B cell (primary cell): ENCODE measurements at regions not wholly inside any gene's neighbourhood (a gene's known extent, or its start where the extent isn't known, plus 50 kb on each side); places are given as distances from the start of the nearest gene placed in this dataset.

Experiments
- ATAC-seq: fragments of 200-7000 bp; cut with Tn5 transposase; one replicate; pipeline ENCODE4 v1.10.0; 2021; ENCODE audit warnings: low read depth, mild to moderate bottlenecking, moderate number of reproducible peaks, moderate library complexity
- CTCF ChIA-PET: fragments of 350-600 bp; sonication (Branson Sonifier 250); formaldehyde crosslinking; loops from one replicate; lab custom pipeline; 2021; ENCODE audit warnings: antibody characterized with exemption, inconsistent platforms; lab: Charles Lee
- POLR2A ChIA-PET: fragments of 350-600 bp; sonication (Branson Sonifier 250); formaldehyde crosslinking; loops from one replicate; lab custom pipeline; 2021; ENCODE audit warnings: antibody characterized with exemption; lab: Charles Lee
- DNase-seq: peaks from one replicate; pipeline ENCODE4 v3.0.0; 2013
- H2AFZ ChIP-seq: 2 replicates; pipeline ENCODE4 v1.6.1; 2012; ENCODE audit warnings: mild to moderate bottlenecking, low read depth, low read length; ENCODE audit not compliant: insufficient read depth, poor library complexity, severe bottlenecking
- H3K27ac ChIP-seq, 2 donors: 1 replicate in 1 of 2; 2 replicates in 1 of 2; pipeline ENCODE4 v1.5.1; 2012 to 2013; ENCODE audit warnings: low read length in 2 of 2, mild to moderate bottlenecking in 2 of 2, moderate library complexity in 1 of 2
- H3K27me3 ChIP-seq, 4 experiments: fragments of 200-600 bp in 1 of 4; sonication (generic) in 1 of 4; replicated peaks in 1 of 4; 1 replicate in 2 of 4; 2 replicates in 2 of 4; pipeline versions ENCODE4 v1.6.1 to v1.7.0; 2013 to 2016; ENCODE audit warnings: low read length in 3 of 4, mild to moderate bottlenecking in 2 of 4, mixed read lengths in 1 of 4, moderate library complexity in 1 of 4; ENCODE audit not compliant: insufficient read depth in 4 of 4, control insufficient read depth in 3 of 4; ENCODE audit errors: control extremely low read depth in 1 of 4
- H3K36me3 ChIP-seq, 2 experiments: replicated peaks in 1 of 2; 1 replicate in 1 of 2; 2 replicates in 1 of 2; pipeline versions ENCODE4 v1.6.1 to v1.7.1; 2013; ENCODE audit warnings: low read length in 1 of 2; ENCODE audit not compliant: insufficient read depth in 2 of 2, control insufficient read depth in 1 of 2; ENCODE audit errors: control extremely low read depth in 1 of 2, extremely low read depth in 1 of 2
- H3K4me1 ChIP-seq, 2 donors: fragments of 200-600 bp in 1 of 2; sonication (generic) in 1 of 2; 1 replicate in 1 of 2; 2 replicates in 1 of 2; pipeline versions ENCODE4 v1.5.1 to v1.6.1; 2013 to 2017; ENCODE audit warnings: low read length in 2 of 2; ENCODE audit not compliant: control insufficient read depth in 2 of 2, insufficient read depth in 2 of 2
- H3K4me2 ChIP-seq: replicated peaks from 2 replicates; pipeline ENCODE3; 2012; ENCODE audit warnings: mild to moderate bottlenecking, low read depth, low read length; ENCODE audit not compliant: poor library complexity, severe bottlenecking
- H3K4me3 ChIP-seq, 5 experiments: fragments of 200-600 bp in 1 of 5; sonication (generic) in 1 of 5; 1 replicate in 3 of 5; 2 replicates in 2 of 5; pipeline versions ENCODE4 v1.5.1 to v1.7.0; 2011 to 2016; ENCODE audit warnings: low read length in 4 of 5, mild to moderate bottlenecking in 4 of 5, low read depth in 2 of 5, control low read depth in 1 of 5, moderate library complexity in 1 of 5; ENCODE audit not compliant: insufficient read depth in 1 of 5; ENCODE audit errors: control extremely low read depth in 1 of 5, extremely low read depth in 1 of 5
- H3K79me2 ChIP-seq: fragments of 200-600 bp; sonication (generic); one replicate; pipeline ENCODE4 v1.6.0; 2016; ENCODE audit warnings: low read length; ENCODE audit not compliant: control insufficient read depth, insufficient read depth
- H3K9ac ChIP-seq: fragments of 200-600 bp; sonication (generic); 2 replicates; pipeline ENCODE4 v1.6.1; 2017; ENCODE audit warnings: mild to moderate bottlenecking, low read length, moderate library complexity
- H3K9me3 ChIP-seq, 3 donors: one replicate each; pipeline versions ENCODE4 v1.6.1 to v1.7.1; 2013; ENCODE audit warnings: low read length in 2 of 3; ENCODE audit not compliant: control insufficient read depth in 2 of 3, insufficient read depth in 1 of 3; ENCODE audit errors: control extremely low read depth in 1 of 3
- H4K20me1 ChIP-seq: 2 replicates; pipeline ENCODE4 v1.6.0; 2012; ENCODE audit warnings: mild to moderate bottlenecking, low read length; ENCODE audit not compliant: insufficient read depth, control insufficient read depth, poor library complexity, severe bottlenecking
- H3K27ac Mint-ChIP-seq: one replicate; pipeline ENCODE4 v1.8.0; 2021; ENCODE audit warnings: mixed read lengths
- H3K27me3 Mint-ChIP-seq: one replicate; pipeline ENCODE4 v1.8.0; 2021; ENCODE audit warnings: mixed read lengths
- H3K4me1 Mint-ChIP-seq: one replicate; pipeline ENCODE4 v1.8.0; 2021; ENCODE audit warnings: mixed read lengths
- H3K4me3 Mint-ChIP-seq: one replicate; pipeline ENCODE4 v1.8.0; 2021; ENCODE audit warnings: mixed read lengths
- H3K9me3 Mint-ChIP-seq: one replicate; pipeline ENCODE4 v1.8.0; 2022; ENCODE audit warnings: mixed read lengths; ENCODE audit not compliant: insufficient read depth
- CTCF ChIP-seq: fragments of 200-600 bp; IDR thresholded peaks from one replicate; pipeline ENCODE4 v1.8.0; 2022; ENCODE audit warnings: antibody characterized with exemption, mild to moderate bottlenecking
- EZH2 ChIP-seq: IDR thresholded peaks from 2 replicates; pipeline ENCODE4 v1.6.1; 2012; ENCODE audit warnings: borderline replicate concordance, low read depth, mild to moderate bottlenecking, moderate library complexity, low read length; ENCODE audit not compliant: insufficient read depth, poor library complexity, severe bottlenecking
- WGBS: methylation state at CpG from one replicate; pipeline ENCODE4 v1.1.5; 2013; ENCODE audit warnings: missing lambda C conversion rate; ENCODE audit not compliant: insufficient coverage; 5-methylcytosine and 5-hydroxymethylcytosine counted together
- intact Hi-C: fragments of 100-400 bp; cut with micrococcal nuclease; formaldehyde crosslinking; loops from one replicate; pipeline ENCODE4 v1.10.0; 2022

- no peak overlapping the region for H3K4me2 ChIP-seq
- TF ChIP-seq CTCF (no peak), EZH2 (no peak)
- DNase-seq, result no peak
- no peak overlapping the region for H3K9ac ChIP-seq
- no peak for ATAC-seq
- Mint-ChIP-seq H3K27me3 (peaks cover 4% of the 10 kb centered on the region), H3K27ac (no peak overlapping the region), H3K4me1 (no peaks in the 10 kb centered on the region), H3K4me3 (no peak overlapping the region), H3K9me3 (peaks cover 8% of the 10 kb centered on the region)
- no CpG with 5 or more reads among the region's 4 CpGs for WGBS
- H3K27ac ChIP-seq, result no peak overlapping the region
- no peaks in the 10 kb centered on the region for H3K27me3 ChIP-seq
- ChIA-PET CTCF (no interaction called here), POLR2A (no interaction called here)
- H4K20me1 ChIP-seq, result no peaks in the 10 kb centered on the region
- H2AFZ ChIP-seq, result no peak overlapping the region
- no peaks in the 10 kb centered on the region for H3K79me2 ChIP-seq
- H3K9me3 ChIP-seq, result peaks cover 0 to 4% (median 0%) of the 10 kb centered on the region in 3 donors
- no peak overlapping the region for H3K4me3 ChIP-seq
- no peaks in the 10 kb centered on the region for H3K4me1 ChIP-seq
- H3K36me3 ChIP-seq, result no peaks in the 10 kb centered on the region
- intact Hi-C loops, result no loop called here
Measured at GRCh38 chr10:21272643-21273399, 252.7 kb downstream of the SKIDA1 start.

- H3K4me2 ChIP-seq, result no peak overlapping the region
- H3K4me3 ChIP-seq, result no peak overlapping the region
- ATAC-seq (no peak), DNase-seq (no peak)
- Mint-ChIP-seq H3K9me3 (peaks cover 8% of the 10 kb centered on the region), H3K4me1 (no peaks in the 10 kb centered on the region), H3K27ac (no peak overlapping the region), H3K4me3 (no peak overlapping the region), H3K27me3 (no peaks in the 10 kb centered on the region)
- no peaks in the 10 kb centered on the region for H3K4me1 ChIP-seq
- POLR2A ChIA-PET, result no interaction called here
- no peaks in the 10 kb centered on the region for H3K27me3 ChIP-seq
- CTCF ChIA-PET, result no interaction called here
- no peaks in the 10 kb centered on the region for H3K36me3 ChIP-seq
- intact Hi-C loops, result no loop called here
- no peak overlapping the region for H3K9ac ChIP-seq
- no peak for TF ChIP-seq EZH2
- no peak for TF ChIP-seq CTCF
- no peak overlapping the region for H2AFZ ChIP-seq
- H3K9me3 ChIP-seq, result peaks cover 0 to 4% (median 0%) of the 10 kb centered on the region in 3 donors
- no peak overlapping the region for H3K27ac ChIP-seq
- H4K20me1 ChIP-seq, result no peaks in the 10 kb centered on the region
- no CpG with 5 or more reads among the region's 3 CpGs for WGBS
- H3K79me2 ChIP-seq, result no peaks in the 10 kb centered on the region
Measured at GRCh38 chr10:21270976-21271375, 254.5 kb downstream of the SKIDA1 start.
